ENCODE measurements at regions not wholly inside any gene's neighbourhood (a gene's known extent, or its start where the extent isn't known, plus 50 kb on each side); places are given as distances from the start of the nearest gene placed in this dataset.

- TF ChIP-seq REST (IDR thresholded peaks at IDR 0.05; ENCODE audit: unreplicated experiment) (no peak), CTCF (conservative IDR thresholded peaks at IDR 0.05; ENCODE audit: low read depth in 2 of 2) (no peak), NANOG (IDR thresholded peaks at IDR 0.05; ENCODE audit: borderline replicate concordance) (no peak), EZH2 (IDR thresholded peaks at IDR 0.05; ENCODE audit: low read depth, unreplicated experiment) (no peak), CREB1 (CRISPR knock-in tag; IDR thresholded peaks at IDR 0.05; ENCODE audit: low read depth) (no peak)
These were observed 116.3 kb upstream of the HNRNPU start (continued) for GRCh38 chr1:244980605-244981004.

GRCh38 chr1:244974550-244974949, 110.2 kb upstream of the HNRNPU start:
- no peak for DNase-seq (ENCODE audit: low spot score)
- Histone ChIP-seq H3K4me2 (no peak overlapping the region), H2AFZ (no peak overlapping the region), H4K20me1 (replicated peaks; ENCODE audit: insufficient read depth) (no peaks in the 10 kb centered on the region), H3K36me3 (ENCODE audit: insufficient read depth) (no peaks in the 10 kb centered on the region), H3F3A (replicated peaks; ENCODE audit: low read depth) (no peaks in the 10 kb centered on the region), H3K27ac (ENCODE audit: low read depth) (no peak overlapping the region), H3K4me1 (ENCODE audit: insufficient read depth) (peaks cover 12% of the 10 kb centered on the region; the same call in 1 of the 2 replicates), H3K9me2 (ENCODE audit: insufficient read depth) (no peaks in the 10 kb centered on the region), H3K27me3 (ENCODE audit: insufficient read depth) (no peaks in the 10 kb centered on the region), H3K4me3 (no peak overlapping the region), H3K79me2 (replicated peaks; ENCODE audit: insufficient read depth) (peaks cover 11% of the 10 kb centered on the region)
- Mint-ChIP-seq H3K4me3 (no peak overlapping the region), H3K36me3 (ENCODE audit: low read depth) (peaks cover 6% of the 10 kb centered on the region), H3K4me1 (peaks cover 14% of the 10 kb centered on the region), H3K27me3 (ENCODE audit: insufficient read depth, low read depth, poor library complexity) (peaks cover 9% of the 10 kb centered on the region), H3K27ac (no peak overlapping the region), H3K9me3 (no peaks in the 10 kb centered on the region)
- TF ChIP-seq ZNF331 (CRISPR knock-in tag; IDR thresholded peaks at IDR 0.05; ENCODE audit: low read depth) = no peak
- TF ChIP-seq ZNF114 (CRISPR knock-in tag; IDR thresholded peaks at IDR 0.05) = no peak
- no peak for TF ChIP-seq ZNF462 (CRISPR knock-in tag; IDR thresholded peaks at IDR 0.05)
- no peak for TF ChIP-seq POLR2AphosphoS5 (IDR thresholded peaks at IDR 0.05; ENCODE audit: low read depth)
- TF ChIP-seq EZH2 (IDR thresholded peaks at IDR 0.05; ENCODE audit: low read depth, unreplicated experiment) = no peak
- no peak for ATAC-seq
